ENCODE measurements at regions not wholly inside any gene's neighbourhood (a gene's known extent, or its start where the extent isn't known, plus 50 kb on each side); places are given as distances from the start of the nearest gene placed in this dataset.
"Not testable (repeated sequence)": the region's sequence is repeated elsewhere in the genome, so short reads cannot be mapped to it uniquely, and the experiment has no call there.

DNA sequence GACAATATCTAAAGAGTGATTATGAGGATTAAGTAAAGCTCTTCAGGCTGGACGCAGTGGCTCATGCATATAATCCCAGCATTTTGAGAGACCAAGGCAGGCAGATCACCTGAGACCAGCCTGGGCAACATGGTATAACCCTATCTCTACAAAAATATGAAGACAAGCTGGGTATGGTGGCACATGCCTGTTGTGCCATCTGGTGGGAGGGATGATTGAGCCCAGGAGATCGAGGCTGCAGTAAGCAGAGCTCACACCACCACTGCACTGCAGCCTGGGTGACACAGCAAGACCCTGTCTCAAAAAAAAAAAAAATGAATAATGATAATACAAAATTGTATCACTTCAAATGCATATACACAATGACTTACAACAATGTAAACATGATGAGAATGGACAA lies 195.6 kb upstream of the AUTS2 start:
- no peak for DNase-seq

DNA sequence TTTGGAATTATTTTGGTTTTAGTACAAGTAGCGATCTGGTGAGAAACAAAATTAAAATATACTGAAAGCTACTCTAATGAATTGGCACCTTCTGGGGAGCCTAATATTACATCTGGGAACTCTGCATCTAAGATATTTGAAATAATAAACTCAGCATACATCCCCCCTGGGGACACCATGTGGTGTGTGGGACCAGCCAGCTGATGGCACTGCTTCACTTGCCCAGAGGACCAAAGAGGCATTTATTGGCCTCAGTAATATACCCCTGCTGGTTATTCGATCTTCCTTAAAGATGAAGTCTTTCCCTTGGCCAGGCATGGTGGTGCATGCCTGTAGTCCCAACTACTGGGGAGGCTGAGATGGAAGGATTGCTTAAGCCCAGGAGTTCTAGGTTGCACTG lies 195.1 kb upstream of the AUTS2 start:
- no peak for DNase-seq

- no peak for DNase-seq
Measured at GRCh38 chr7:69411018-69411417, 187.3 kb upstream of the AUTS2 start.

- no peak for DNase-seq
Measured at GRCh38 chr7:69411466-69411865, 186.8 kb upstream of the AUTS2 start.

DNA sequence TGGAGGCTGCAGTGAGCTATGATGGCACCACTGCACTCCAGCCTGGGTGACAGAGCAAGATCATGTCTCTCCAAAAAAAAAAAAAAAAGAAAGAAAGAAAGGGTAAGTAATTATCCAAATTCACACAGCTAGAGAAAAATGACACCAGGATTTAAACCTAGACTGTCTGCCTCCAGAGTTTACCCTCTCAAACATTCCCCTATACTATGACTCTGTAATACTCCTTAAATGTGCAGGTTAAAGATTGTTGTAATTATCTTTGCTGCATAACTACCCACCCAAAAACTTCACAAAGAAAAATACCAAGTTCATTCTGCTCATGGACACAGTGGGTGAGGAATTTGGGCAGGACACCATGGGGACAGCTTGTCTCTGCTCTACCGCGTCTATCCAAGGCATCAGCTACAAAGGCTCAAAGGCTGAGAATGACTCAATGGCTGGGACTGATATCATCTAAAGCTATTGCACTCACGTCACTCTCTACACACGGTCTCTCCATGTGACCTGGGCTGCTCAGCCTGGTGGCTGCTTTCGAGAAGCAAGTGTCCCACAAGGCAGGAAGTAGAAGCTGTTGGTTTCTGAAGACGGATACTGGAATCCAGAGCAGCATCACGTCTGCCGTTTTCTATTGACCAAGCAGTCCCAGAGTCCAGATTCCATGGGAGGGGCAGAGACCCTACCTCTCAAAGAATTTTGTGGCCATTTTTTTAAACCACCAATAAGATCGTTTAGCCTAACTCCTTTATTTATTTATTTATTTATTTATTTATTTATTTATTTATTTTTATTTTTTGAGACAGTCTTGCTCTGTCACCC lies 185.7 kb upstream of the AUTS2 start:
- DNase-seq: no peak

DNA sequence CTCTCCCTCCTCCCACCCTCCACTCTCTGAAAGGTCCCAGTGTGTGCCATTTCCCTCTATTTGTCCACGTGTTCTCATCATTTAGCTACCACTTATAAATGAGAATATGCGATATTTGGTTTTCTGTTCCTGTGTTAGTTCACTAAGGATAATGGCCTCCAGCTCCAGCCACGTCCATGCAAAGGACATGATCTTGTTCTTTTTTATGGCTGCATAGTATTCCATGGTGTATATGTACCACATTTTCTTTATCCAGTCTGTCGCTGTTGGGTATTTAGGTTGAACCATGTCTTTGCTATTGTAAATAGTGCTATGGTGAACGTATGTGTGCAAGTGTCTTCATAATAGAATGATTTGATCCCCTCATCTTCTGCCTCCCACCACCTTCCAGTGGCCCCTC lies 183.7 kb upstream of the AUTS2 start:
- no peak for DNase-seq

DNA sequence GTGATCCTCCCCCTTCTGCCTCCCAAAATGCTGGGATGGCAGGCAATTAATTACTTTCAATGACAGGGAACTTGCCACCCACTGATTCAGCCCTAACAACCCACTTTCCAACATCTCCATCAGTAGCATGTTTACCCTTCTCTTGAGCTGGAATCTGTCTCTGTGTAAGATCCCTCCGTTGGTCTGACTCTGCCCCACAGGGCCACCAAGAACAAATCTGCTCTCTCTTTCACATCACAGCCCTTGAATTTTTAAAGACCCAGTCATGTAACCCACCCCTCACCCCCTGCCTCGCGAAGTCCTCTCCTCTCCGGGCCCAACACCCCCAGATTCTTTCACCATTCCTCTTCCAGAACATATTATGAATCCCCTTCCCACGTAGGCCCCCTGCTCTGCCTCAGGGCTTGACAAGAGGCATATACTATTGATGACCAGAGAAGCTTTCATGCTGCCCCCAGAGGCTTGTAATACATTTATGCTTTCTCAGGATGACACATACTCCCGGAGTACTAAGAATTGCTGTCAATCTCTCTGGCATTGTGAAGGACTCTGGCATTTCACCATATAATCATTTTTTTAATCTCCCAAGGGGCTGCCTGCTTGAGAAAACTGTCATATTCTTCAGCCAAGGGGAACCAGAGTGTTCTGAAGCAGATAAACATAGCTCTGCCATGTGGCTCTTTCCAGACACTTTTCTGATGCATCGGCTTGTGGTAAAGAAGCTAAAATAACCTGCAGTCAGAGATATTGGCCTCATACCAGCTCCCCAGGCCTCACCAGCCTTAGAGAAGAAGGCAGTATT lies 179.2 kb upstream of the AUTS2 start:
- no peak for DNase-seq

DNA sequence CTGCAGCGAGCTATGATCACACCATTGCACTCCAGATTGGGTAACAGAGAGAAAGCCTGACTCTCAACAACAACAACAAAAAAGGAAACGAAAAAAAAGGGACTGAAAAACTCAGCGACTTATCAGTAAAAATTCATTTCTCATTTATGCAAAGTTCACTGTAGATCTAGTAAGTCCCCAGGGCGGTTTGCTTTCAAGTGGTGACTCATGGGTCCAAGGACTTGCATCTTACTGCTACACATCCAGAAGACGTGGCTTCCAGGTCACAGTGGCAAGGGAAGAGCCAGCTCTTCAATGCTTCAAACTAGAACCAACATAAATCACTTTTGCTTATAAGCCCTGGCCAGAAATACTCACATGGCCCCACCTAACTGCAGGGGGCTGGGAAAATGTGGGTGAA lies 178.3 kb upstream of the AUTS2 start:
- no peak for DNase-seq

- DNase-seq: no peak
Measured at GRCh38 chr7:69422574-69422985, 175.7 kb upstream of the AUTS2 start.

GRCh38 chr7:69426705-69427104 lies 171.6 kb upstream of the AUTS2 start:
- no peak for DNase-seq

DNA sequence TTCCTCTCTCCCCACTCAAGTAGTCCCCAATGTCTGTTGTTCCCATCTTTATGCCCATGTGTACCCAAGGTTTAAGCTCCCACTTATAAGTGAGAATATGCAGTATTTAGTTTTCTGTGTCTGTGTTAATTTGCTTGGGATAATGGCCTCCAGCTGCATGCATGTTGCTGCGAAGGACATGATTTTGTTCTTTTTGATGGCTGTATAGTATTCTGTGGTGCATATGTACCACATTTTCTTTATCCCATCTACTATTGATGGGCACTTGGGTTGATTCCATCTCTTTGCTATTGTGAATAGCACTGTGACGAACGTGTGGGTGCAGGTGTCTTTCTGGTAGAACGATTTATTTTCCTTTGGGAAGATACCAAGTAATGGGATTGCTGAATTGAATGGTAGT lies 170.2 kb upstream of the AUTS2 start:
- DNase-seq: no peak

GRCh38 chr7:69429911-69430383 lies 168.3 kb upstream of the AUTS2 start:
- no peak for DNase-seq

DNA sequence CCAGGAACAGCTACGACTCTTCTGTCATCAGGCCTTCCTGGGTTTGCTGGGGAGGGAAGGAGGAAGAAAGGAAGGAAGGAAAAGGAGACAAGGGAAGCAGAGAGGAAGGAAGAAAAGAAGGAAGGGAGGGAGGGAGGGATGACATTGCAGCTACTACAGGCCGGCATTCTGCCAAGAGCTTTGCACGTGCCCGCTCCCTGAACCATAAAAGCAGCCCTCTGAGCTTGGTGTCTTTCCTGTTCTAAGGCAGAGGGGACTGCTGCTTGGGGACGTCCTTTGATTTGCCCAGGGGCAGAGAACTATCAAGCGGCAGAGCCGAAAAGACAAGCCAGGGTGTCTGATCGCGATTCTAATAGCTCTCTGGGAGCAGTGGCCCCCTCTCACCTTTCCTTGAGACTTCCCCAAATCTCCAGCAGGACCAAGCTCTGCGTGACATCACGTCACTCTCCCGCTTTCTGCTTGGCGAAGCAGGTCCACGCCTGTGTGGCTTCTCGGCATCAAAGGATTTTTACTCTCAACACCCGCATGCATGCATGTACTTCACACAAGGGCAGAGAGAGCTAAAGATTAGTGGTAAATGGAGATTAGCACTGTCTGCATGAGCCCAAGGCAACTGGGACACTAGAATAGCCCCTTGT lies 167.8 kb upstream of the AUTS2 start:
- no peak for DNase-seq

GRCh38 chr7:69431626-69432025 lies 166.6 kb upstream of the AUTS2 start:
- no peak for DNase-seq

DNA sequence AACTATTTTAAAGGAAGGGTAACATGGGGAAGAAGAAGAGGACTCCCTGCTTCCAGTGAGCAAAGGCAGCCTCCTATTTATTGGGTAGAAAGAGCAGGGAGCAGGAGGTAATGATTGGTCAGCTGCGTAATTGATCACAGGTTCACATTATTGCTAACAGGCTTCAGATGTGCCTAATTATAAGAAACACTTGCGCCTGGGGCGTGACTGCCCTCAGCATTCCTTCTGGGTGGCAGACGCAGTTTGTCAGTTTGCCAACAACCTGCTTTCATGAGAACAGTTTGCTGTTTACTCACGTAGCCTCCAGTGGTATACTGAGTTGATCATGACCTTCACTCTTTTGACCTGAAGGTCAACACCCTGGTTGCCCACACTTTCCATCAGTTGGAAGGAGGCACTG lies 166.0 kb upstream of the AUTS2 start:
- DNase-seq: not testable (repeated sequence)

GRCh38 chr7:69433081-69433480 lies 165.2 kb upstream of the AUTS2 start:
- no peak for DNase-seq

- DNase-seq: no peak
Measured at GRCh38 chr7:69434398-69434815, 163.9 kb upstream of the AUTS2 start.

- DNase-seq: no peak
Measured at GRCh38 chr7:69435711-69436110, 162.6 kb upstream of the AUTS2 start.

- DNase-seq: no peak
Measured at GRCh38 chr7:69436946-69437345, 161.3 kb upstream of the AUTS2 start.

DNA sequence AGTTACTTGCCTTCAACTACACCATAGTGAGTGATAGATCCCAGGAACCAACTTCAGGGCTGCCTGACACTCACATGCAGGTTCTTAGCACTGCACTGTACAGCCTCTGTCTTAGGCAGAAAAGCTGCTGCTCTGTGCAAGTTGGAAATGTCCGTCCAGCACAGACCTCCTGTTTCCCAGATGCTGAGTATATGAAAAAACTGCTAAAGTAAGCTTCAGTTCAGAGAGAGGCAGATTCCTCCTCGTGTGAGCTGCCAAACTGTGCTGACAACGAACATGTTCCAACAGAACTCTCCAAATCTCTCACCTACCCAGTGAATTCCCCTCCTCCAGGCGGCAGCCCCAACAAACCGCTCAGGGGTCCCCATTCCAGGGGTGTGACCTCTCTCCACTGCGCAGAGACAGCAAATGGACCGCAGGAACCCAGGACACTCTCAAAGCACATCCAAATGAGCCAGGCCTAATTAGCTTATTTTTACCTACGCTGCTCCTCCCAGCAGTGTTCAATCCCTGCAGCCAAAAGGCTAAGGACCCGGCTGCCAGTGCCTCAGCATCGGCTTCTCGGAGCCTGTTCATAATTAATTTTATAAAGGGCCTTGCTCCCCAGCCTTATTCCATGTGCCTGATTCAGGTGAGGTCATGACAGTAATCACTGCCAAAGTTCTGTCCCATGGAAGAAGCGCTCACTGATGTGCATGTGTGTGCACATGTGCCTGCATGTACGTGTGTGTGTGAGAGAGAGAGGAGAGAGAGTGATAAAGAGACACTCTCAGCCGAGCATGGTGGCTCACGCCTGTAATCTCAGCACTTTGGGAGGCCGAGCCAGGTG lies 159.5 kb upstream of the AUTS2 start:
- DNase-seq: no peak

GRCh38 chr7:69439636-69440325 lies 158.5 kb upstream of the AUTS2 start:
- no peak for DNase-seq

- DNase-seq: no peak
Measured at GRCh38 chr7:69440976-69441375, 157.3 kb upstream of the AUTS2 start.
